NCI-H1092 treated with DMSO at 0.1 percent for 48 hours (cell line): ENCODE measurements at regions not wholly inside any gene's neighbourhood (a gene's known extent, or its start where the extent isn't known, plus 50 kb on each side); places are given as distances from the start of the nearest gene placed in this dataset.

Experiments
- DNase-seq: peaks from one replicate; lab custom pipeline; 2025; lab: John Stamatoyannopoulos, UW

DNA sequence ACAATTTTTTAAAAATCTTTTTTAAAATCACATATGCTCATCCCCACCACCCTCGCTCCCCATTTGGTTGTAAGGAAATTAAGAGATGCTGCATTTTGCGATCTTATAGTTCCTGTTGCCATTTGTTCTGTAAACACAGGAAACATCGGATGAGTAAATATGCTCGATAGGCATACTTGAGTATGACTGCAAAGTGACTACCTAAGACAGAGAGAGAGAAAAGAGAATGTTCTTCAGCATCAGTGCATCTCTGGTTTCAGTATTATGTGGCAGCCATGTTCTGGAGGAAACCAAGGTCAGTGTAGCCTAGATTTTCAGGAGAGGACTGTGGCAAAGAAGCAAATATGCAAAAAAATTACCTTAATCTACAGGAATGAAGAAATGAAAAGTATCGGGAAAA, 265.5 kb upstream of the FMN2 start:
- DNase-seq: no peak

DNA sequence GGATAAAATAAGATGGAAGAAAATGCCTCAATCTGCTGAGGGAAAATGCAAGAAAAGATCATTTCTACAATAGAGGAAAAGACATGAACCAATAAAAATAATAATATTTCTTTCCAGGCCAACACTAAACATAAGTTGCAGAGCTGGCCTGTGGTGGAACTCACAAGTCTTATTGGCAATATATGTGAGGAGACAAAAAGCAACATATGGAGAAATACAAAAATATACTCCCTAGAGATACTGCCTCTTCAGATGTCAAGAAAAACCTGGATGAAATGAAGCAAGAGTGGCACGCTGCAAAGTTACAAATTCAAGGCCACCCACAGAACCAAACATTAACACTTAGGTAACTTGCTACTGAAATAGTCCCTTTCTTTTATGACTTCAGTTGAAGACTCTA, 264.9 kb upstream of the FMN2 start:
- no peak for DNase-seq

DNA sequence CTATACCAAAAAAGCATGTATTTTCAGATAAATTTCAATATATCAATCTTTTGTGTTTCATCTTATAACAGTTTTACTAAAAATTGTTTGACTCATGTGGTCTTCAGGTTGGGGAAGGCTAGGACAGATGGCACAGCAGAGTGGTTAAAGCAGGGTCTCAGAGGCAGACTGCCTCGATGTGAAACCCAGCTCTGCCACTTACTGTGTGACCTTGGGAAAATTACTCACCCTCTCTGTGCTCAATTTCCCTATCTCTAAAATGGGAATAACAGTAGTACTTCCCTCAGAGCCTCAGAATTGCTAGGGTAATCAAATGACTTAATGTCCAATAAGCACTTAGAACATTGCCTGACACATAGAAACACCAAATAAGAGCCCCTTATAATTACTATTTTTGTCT, 262.1 kb upstream of the FMN2 start:
- no peak for DNase-seq

DNA sequence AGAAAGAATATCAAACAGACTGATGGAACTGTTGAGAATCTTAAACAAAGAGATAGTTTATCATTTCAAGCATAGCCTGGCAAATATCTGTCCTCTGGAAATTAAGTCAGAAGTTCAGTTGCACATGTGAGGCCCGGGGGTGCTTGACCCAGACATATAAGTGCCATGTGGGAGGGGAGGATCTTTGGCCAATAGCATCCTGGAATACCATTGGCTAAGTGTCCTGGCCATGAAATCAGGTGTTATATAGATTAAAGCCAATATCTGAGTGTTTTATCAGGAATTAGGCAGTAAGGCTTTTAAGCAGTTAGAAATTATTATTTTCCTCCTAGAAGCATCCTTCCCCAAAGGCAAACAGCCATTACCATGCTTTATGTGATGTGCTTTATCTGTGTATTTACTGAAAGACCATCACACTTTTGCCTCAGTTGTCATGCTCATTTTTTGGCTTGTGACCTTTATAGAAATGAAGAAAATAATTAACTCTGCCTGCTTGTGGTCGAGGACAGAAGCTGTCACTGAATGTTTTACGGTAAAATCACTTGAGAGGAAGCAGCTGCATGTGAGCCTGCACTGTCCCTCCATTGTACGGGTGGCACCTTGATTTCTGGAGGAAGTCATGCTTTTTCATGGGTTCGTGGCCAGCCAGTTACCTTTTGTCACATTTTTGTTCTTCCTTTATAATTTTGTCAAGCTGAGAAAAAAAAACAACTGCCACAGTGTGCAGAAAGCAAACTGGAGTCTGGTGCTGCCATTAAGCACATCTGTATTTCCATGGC, 259.9 kb upstream of the FMN2 start:
- DNase-seq: no peak

DNA sequence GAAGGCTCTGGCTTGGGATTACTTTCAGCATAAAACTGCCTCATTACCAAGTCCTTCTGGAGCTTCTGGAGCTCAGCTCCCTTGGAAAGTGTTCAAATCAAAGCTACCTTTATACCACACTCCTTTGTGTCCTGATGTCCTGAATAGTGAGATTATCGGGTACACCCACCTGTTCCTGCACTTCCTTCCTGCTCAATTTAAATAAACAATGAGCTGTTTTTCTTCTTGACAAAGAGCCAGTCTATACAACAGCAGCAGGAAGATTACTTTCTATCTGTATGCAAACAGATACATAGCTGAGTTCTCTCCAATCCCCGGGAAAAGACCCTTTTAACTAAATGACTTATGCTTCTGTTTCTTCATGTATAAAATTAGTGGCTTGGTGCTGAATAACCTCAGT, 258.0 kb upstream of the FMN2 start:
- DNase-seq: no peak

DNA sequence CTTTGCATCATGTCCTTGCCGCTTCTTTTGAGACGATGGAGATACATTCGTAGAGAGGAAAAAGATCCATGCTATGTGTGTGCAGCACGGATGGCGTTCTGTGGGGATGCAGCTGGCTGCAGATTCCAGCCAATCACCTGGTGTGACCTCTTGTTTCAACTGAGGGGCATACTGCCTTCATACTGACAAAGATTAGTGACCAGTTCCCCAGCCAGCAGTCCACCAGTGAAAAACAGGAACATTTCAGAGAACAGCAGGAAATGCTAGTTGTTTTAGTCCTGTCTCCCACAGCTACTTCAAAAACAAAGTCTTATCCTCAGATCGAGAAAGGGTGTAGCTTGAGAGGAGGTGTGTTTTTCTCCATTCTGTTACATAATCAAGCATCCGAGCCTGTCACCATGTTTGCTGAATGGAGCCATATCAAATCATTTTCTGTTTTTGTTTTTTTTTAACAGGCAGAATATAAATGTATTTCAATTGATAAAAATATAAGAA, 255.7 kb upstream of the FMN2 start:
- no peak for DNase-seq

DNA sequence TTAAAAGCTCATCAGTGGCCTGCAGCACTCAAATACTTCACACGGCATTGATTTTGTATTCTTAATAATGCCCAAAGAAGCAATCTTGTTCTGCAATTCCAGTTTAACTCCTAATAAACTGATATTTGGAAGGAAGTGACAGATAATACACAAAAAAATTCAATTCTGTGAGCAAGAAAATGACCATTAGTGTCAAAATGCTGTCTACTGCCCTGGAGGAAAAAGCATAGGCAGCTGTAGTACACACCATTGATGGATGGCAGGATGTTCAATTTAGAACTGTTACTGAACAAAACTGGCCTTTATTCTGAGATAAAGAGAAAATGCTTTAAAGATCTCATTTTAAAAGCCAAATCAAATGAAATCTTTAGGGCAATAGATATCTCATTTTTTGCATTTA, 251.3 kb upstream of the FMN2 start:
- DNase-seq: no peak

DNA sequence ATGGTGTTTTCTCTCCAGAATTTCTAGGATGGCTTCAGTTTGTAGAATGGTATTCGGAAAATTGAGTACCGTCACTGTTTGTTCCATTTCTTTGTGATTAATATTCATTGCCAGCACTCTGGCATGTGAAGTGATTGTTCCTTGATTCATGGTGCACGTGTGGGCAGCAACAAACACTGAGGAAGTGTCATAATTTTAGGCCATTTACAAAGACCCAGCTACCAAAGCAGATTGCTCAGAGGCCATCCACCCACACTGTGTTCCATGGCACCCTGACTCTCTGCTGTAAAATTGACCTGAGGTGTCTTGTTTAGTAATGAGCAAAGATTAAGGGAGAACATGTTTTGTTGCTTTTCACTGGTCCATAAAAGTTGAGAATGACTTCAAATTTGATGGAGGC, 250.9 kb upstream of the FMN2 start:
- no peak for DNase-seq

DNA sequence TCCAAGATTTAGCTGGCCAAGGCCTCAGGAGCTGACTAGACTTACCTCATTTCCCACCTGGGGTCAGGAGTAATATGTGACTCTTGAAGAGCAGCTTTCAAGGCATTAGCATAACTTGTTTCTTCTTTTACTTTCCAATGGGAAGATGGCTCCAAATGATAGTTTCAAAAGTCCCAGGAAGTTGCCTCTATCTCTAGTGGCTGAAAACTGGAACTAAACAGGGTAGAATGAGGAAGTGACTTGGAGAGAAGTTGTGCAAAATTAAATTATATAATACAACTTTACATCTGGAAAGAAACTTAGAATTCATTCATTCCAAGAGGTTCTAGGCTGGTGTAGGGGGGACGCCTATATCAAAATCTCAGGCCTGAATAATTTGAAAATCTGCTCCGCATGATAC, 250.1 kb upstream of the FMN2 start:
- no peak for DNase-seq

DNA sequence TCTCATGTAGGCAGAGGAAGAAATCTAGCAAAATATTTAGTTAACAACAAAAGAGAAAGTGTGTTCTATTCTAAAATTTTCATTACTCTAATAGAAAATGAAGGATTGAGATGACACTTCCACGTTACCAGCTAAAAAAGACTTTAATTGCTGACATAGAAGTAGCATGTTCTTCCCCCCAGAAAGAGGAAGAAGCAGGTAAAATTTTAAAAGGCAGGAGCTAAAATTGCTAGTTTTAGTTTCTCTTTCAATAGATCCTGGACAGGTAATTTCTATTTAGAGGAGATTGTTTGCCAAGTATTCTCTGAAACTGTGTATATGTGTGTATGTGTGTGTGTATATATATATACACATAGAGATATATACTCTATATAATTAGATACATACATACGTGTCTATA, 248.1 kb upstream of the FMN2 start:
- no peak for DNase-seq

DNA sequence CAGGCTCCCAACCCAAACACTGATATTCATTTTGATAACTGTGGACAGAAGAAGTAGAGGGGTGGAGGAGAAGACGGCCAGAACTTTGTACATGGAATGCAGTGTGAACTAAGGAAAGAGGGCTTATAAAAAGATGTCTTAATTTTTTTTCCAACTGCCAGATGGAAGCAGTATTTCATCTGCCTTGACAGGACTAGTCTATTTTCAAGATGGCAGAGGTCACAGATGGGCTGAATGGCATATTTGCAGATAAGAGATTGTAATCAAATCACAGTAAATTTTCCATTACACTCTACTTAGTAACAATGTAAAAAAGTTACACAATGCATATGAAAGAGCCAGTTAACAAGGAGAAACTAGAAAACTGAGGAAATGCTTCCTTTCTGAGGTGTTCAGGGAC, 246.8 kb upstream of the FMN2 start:
- DNase-seq: no peak

DNA sequence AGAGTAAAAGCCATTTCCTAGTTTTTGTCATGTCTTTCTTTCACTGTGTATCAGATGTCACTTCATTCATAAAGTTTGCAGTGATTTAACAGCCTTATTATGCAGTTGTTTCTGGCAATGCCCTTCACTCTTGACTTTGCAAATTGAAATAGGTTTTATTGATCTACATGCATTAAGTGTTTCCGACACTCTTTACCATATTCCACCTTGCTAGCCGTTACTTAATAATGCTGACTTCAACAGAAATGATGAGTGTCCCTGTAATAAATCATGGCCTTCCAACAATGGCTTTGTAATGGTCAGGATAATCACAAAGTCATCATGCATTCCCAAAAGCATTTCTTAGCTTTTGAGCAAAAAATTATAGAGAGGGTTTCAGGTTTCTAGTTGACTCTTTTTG, 236.8 kb upstream of the FMN2 start:
- DNase-seq: no peak

DNA sequence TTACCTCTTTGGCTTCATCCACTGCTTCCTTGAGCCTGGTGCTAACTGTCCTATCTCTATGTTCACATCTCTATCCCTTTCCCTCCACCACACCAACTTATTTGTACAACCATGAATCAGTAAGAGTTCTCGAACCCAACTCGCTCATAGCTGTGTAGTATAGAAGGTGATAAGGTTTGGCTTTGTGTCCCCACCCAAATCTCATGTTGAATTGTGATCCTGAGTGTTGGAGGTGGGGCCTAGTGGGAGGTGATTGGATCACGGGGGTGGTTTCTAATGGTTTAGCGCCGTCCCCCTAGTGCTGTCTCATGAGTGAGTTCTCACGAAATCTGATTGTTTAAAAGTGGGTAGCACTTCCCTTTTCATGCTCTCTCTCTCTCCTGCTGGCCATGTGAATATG, 235.6 kb upstream of the FMN2 start:
- DNase-seq: no peak

DNA sequence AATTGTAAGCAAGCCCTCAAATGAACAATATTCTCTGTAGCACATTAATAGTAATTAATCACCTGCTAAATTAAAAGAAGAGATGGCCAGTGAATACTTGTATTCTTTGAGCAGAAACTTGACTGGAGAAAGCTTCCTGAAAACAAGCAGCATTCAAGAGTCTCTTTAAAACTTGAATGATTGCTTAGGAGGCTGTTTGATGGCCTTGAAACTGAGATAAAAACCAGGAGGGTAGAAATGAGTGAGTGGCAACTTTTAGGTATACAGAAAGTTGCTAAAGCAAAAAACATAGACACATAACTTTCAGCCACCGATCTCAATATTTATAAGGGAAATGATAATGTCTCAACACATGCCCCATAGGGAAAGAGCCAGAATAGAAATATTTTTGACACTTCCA, 234.8 kb upstream of the FMN2 start:
- DNase-seq: no peak

DNA sequence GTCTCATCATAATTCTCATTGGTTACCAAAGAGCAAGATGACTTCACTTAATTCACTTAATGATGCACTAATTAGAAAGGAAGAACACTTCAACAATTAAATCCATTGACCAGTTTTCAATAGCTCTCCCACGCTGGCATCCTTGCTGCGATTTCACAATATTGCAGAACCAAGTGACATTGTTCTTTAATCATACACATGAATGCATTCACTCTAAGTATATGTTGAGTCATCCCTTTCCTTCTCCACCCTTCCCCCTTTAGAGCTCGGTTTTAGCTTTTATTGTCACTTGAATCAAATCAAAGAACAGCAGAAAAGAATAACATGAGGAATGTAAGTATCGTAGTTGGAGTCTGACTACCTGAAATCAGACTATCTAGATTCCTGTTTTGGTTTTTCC, 233.6 kb upstream of the FMN2 start:
- no peak for DNase-seq

DNA sequence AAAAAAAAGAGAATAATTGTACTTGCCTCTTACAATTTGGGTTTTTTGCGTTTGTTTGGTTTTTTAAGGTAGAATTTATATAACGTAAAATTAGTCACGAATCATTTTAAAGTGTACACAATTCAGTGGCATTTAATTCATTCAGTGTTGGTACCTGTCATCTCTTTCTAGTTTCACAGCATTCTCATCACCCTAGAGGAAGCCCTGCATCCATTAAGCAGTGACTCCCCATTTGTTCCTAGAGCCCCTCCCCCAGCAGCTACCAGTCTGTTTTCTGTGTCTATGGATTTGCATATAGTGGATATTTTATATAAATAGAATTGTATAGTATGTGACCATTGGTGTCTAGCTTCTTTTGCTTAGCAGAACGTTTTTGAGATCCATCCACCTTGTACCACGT, 233.2 kb upstream of the FMN2 start:
- DNase-seq: no peak

DNA sequence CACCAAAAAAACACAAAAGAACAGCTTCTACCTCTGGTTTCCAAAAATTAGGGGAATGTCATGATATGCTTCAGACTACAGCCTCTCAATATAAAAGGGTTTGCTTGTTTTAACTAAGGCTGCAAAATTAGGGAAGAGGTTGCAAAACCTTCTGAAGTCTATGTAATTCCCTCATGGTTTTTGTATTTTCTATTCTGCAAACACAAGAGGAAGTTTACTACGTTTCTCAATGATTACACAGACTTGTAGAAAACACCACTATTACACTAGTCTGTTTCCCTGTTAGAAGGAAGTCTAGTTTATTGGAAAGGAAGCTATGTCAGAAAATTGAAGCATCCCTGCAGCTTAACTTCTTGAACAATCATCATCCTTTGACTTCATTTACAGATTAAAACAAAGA, 229.7 kb upstream of the FMN2 start:
- DNase-seq: no peak

DNA sequence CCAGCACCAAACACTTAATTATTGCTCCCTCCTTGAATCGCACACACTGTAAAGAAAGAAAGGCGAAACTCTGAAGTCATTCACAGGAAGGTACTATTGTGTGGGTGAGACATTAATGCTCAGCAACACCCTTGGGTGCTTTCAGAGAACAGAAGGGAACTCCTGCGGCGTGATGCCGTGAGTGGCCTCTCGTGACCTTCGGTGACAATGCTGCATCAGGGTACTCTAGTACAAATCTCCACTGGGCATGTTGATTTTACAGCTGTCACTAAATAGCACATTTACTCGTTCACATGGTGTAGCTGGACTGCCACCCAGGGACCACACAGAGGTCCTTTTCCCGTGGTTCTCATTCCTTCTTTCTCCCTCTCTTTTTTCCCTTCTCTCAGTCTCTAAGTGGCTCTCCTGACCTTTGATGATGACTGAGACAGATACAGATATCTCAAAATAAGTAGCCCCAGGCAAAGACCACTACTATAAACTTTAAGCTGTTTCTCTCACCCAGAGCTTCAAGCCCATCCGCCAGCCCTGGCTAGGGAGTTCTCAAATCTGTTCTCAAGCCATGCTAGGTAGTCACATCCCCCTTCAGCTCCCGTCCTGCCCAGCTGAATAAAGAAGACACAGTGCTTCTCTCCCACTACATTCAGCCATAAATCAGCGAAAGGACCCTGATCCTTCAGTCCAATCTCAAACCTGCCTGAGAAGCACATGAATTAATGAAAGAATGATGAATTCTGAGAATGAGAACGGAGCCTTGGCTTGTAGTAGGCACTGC, 223.4 kb upstream of the FMN2 start:
- DNase-seq: no peak

DNA sequence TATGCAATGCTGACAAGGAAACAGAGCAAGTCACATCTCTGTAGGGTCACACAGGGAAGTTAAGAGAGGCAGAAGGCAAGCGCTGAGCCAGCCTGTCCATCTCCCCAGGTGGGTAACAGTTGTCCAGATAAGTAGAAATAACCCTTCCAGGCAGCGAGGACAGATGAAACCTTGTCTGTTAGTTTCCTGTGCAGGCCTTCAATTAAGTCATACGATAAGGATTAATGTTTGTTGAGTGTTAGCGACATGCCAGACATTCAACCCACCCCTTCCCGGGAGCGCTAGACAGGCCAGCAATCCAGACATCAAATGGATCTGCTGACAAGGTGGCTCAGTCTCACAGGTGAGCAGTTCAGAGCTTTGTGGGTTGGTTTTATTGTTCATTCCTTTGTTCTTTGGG, 221.5 kb upstream of the FMN2 start:
- DNase-seq: no peak

DNA sequence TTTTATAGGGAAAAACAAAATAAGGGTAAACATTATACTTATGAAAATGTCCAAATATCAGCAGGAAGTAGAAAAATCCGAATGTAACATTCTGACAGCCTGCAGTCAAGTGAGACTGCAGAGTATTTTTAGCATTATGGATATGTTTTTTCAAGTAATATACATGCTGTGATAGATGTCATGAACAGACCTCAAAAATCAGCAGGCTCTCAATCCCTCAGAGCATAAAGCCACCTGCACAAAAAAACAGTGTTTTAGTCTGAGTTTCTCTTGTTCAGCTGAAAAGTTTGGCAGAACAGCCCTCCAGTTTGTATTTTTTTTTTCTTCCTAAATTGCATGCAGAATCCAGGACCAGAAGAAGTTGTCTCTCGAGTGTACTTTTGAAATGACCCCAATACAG, 219.1 kb upstream of the FMN2 start:
- no peak for DNase-seq

DNA sequence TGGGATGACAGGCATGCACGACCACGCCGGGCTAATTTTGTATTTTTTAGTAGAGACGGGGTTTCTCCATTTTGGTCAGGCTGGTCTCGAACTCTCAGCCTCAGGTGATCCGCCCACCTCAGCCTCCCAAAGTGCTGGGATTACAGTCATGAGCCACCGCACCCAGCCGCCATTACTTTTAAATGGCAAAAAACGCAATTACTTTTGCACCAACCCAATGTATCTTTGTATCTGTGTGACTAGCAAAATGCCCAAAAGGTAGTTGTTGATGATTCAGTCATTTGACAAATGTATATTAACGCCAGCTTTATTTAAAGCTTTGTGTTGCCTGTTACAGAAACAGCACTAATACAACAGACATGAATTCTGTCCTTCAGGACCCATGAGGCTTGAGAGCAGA, 216.9 kb upstream of the FMN2 start:
- no peak for DNase-seq

DNA sequence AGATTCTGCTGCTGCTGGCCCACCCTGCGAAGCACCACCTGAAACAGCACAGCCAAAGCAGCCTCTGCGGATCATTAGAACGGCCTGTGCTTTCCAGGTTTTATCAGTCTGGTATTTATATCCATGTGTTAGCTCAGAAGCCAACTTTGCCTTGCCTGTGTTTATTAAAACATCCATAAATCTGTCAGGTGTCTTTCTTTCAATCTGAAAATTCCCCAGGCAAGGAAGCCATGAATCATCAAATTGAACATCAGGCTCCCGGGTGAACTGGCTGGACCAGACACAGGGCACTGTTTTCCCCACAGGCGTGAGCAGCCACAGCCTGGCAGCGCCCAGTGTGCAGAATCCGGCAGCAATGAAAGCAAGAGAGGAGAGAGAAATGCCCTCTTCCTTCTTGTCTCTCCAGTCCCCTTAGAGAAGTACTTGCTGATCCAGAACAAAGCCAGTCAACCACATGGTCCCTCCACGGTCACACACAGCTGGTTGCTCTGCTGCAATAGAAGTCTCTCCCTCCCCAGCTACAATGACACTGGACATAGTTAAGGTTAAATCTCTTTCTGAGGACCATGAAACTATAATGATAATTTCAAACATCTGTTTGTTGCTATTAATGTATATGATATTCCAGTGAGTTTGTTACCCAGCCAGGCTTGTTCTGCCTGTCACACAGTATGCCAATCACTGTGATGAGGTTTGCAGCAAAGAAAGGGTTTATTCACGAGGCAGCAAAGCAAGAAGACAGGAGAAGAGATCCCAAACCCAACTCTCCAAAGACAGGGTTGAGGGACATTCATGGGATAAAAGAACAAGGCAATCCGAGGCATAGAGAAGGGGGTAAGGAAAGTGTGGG, 212.1 kb upstream of the FMN2 start:
- no peak for DNase-seq

DNA sequence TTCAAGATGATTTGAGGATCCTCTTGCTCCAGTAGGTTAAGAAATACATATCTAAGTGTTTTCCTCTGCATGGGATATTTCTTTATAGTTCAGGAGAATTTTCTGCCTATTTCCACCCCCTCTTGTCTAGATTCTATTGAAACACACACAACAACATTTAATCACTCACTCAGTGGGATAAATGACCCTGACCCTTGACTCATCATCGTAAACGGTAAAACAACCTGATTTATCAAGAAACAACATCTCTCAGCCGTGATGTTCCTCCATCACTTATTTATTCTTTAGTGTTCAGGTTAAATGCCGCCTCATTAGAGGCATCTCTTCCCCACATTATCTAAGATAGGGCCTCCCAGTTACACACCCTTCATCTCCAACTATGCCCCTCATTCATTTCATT, 208.7 kb upstream of the FMN2 start:
- no peak for DNase-seq
